Loucy (cell line): ENCODE measurements at regions not wholly inside any gene's neighbourhood (a gene's known extent, or its start where the extent isn't known, plus 50 kb on each side); places are given as distances from the start of the nearest gene placed in this dataset.

Source experiments
- EZH2phosphoT487 ChIP-seq: fragments of 200-600 bp; IDR thresholded peaks from 2 replicates; pipeline ENCODE4 v1.6.1; 2018; ENCODE audit warnings: antibody characterized with exemption, mild to moderate bottlenecking, moderate library complexity, borderline replicate concordance
- TF ChIP-seq, protein P1 (sequence below): fragments of 200-600 bp; sonication (generic); conservative IDR thresholded peaks from 2 replicates; pipeline ENCODE4 v1.5.1; 2014; ENCODE audit warnings: mild to moderate bottlenecking, antibody characterized with exemption, low read length

- TF ChIP-seq, protein P1, sequence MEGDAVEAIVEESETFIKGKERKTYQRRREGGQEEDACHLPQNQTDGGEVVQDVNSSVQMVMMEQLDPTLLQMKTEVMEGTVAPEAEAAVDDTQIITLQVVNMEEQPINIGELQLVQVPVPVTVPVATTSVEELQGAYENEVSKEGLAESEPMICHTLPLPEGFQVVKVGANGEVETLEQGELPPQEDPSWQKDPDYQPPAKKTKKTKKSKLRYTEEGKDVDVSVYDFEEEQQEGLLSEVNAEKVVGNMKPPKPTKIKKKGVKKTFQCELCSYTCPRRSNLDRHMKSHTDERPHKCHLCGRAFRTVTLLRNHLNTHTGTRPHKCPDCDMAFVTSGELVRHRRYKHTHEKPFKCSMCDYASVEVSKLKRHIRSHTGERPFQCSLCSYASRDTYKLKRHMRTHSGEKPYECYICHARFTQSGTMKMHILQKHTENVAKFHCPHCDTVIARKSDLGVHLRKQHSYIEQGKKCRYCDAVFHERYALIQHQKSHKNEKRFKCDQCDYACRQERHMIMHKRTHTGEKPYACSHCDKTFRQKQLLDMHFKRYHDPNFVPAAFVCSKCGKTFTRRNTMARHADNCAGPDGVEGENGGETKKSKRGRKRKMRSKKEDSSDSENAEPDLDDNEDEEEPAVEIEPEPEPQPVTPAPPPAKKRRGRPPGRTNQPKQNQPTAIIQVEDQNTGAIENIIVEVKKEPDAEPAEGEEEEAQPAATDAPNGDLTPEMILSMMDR, result no peak
- no peak for TF ChIP-seq EZH2phosphoT487
Measured at GRCh38 chr3:176447369-176447768, 749.9 kb downstream of the TBL1XR1 start.
